ENCODE measurements at regions not wholly inside any gene's neighbourhood (a gene's known extent, or its start where the extent isn't known, plus 50 kb on each side); places are given as distances from the start of the nearest gene placed in this dataset.
"Not testable (repeated sequence)": the region's sequence is repeated elsewhere in the genome, so short reads cannot be mapped to it uniquely, and the experiment has no call there.

DNA sequence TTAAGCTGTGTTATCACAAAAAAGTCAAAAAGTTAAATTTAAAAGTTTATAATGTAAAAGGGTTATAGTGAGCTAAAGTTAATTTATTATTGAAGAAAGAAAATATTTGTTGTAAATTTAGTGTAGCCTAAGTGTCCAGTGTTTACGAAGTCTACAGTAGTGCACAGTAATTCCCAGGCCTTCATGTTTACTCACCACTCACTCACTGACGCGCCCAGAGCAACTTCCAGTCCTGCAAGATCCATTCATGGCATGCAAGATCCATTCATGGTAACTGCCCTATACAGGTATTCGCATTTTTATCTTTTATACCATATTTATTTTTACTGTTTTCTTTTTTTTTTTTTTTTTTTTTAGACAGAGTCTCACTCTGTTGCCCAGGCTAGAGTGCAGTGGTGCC, 69.5 kb downstream of the TPRA1 start:
- no peak for DNase-seq

GRCh38 chr3:127518456-127519081, 72.0 kb downstream of the TPRA1 start:
- no peak for DNase-seq

- no peak for DNase-seq
Observed at GRCh38 chr3:127512256-127512655, 78.3 kb downstream of the TPRA1 start.

DNA sequence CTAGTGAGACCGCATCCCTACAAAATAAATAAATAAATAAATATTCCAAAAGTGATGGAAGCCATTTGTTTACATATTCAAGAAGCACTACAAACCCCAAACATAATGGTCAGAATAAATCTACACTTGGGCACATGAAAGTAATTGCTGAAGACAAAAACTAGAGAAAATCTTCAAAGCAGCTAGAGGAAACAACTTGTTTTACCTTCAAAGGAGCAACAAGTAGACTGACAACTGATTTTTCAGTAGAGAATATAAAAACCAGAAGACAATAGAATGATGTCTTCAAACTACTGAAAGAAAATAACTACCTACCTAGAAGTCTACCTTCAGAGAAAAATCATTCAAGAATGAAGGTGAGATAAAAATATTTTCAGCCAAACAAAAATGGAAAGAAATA, 89.4 kb downstream of the TPRA1 start:
- DNase-seq, result no peak

DNA sequence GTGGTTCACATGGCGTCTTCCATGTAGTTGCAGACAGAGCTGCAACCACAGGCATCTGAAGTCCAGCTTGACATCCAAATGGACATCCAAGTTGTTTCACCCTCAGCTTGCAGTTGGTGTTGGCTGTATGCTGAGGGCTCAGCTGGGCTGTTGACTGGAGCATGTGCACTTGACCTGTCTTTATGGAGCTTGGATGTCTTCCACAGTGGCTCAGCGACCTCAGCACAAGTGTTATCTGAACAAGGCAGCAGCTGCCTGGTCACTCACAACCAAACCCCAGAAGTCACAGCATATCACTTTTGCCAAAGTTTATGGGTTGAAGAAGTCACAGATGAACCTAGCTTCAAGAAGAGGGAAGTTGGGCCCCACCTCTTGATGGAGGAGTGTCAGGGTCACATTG, 92.9 kb downstream of the TPRA1 start:
- no peak for DNase-seq

GRCh38 chr3:127497166-127497565, 93.4 kb downstream of the TPRA1 start:
- DNase-seq, result no peak

GRCh38 chr3:127495821-127496655, 94.5 kb downstream of the TPRA1 start:
- DNase-seq, result no peak

- DNase-seq, result no peak
Observed at GRCh38 chr3:127493924-127494646, 96.4 kb downstream of the TPRA1 start.

- DNase-seq, result no peak
Observed at GRCh38 chr3:127492426-127492825, 98.1 kb downstream of the TPRA1 start.

- DNase-seq, result no peak
Observed at GRCh38 chr3:127491909-127492308, 98.6 kb downstream of the TPRA1 start.

DNA sequence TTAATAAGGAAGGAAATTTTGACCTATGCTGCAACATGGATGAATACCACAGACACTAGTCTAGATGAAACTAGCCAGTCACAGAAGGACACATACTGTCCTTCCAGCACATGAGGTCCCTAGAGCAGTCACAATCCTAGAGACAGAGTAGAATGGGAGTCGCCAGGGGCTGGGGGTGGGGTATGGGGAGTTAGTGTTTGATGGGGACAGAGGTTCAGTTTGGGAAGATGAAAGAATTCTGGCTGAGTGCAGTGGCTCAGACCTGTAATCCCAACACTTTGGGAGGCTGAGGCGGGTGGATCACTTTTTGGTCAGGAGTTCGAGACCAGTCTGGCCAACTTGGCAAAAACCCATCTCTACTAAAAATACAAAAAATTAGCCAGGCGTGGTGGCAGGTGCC, 99.2 kb downstream of the TPRA1 start:
- DNase-seq, result no peak

DNA sequence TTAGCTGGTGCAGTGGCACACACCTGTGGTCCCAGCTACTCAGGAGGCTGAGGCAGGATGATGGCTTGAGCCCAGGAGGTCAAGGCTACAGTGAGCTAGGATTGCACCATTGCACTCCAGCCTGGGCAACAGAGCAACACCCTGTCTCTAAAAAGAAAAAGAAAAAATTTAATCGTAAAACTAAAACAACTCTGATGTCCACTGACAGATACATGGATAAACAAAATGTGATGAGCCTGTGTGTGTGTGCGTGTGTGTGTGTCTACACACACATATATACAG, 99.6 kb downstream of the TPRA1 start:
- not testable (repeated sequence) for DNase-seq

DNA sequence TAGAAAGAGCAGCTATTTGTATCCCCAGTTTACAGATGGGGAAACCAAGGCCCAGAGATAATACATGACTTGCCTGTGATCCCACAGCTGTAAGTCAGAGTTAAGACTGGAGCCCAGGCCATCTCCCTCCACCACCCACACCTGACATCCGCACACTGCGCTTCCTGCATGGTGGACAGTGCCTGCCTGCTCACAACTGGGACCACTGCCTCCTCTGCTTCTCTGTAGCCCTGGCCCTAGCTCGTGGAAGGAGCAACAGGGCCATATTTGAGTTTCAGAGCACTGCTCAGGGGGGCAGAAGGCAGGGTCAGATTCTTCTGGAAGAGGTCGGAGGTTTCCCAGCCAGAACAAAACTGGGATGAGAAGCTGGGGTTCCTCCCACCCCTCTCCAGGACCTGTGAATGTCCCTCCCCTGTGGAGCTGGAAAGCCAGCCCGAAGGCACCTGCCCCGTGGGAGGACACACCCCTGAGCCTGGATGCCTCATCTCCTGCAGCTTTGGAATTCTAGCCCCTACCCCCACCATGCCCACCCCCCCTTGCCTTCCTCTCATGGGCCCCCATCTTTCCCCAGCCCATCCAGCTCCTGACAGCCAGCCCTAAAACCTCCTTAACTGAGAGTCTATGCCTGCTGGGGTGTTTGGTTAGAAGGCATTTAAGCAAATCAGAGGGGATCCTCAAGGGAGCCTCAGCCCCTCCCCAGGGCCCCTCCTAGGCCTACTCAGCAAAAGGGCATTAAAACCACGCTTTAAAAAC, 100.1 kb downstream of the TPRA1 start:
- DNase-seq, result no peak

GRCh38 chr3:127489357-127489756, 101.2 kb downstream of the TPRA1 start:
- no peak for DNase-seq

DNA sequence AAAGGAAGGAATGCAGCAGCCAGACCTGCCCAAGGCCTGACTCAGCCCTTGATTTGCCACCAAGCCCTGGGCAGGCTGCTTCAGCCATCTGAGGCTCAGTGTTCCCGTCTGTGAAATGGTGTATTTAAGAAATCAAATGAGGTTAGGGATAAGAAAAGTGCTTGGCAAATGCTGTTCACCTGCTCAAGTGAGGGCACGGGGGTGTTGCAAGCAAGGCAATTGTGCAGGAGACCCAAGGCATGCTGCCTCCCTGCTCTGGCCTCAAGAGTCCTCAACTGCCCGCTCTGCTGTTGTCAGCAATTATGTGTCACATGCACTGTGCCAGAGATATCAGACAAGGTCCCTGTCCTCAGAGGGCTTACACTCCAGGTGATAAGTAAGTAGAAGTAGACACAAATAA, 101.8 kb downstream of the TPRA1 start:
- no peak for DNase-seq

DNA sequence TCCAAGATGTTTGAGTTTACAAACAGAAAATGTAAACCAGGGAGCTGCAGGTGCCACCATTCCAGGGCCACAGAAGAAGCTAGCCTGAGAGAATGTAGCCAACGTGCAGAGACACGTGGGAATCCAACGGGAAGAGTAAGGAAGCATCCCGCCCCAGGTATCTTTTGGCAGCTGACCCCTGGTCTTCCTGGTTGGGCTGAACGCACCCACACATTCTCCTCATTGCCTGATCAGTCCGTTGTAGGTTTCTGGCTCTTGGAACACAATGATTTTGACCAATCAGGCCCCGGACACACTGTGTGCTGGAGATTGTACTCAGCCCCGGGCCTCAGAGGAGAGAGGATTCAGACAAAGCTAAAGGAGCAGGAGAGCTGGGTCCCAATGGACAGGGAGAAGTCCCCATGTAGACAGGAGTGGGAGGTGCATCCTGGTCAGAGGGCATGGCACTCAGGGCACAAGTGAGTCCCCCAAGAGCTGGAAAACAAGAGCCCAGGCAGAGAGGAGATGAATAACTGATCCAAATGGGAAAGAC, 102.3 kb downstream of the TPRA1 start:
- DNase-seq, result no peak

- no peak for DNase-seq
Observed at GRCh38 chr3:127487196-127487595, 103.3 kb downstream of the TPRA1 start.

DNA sequence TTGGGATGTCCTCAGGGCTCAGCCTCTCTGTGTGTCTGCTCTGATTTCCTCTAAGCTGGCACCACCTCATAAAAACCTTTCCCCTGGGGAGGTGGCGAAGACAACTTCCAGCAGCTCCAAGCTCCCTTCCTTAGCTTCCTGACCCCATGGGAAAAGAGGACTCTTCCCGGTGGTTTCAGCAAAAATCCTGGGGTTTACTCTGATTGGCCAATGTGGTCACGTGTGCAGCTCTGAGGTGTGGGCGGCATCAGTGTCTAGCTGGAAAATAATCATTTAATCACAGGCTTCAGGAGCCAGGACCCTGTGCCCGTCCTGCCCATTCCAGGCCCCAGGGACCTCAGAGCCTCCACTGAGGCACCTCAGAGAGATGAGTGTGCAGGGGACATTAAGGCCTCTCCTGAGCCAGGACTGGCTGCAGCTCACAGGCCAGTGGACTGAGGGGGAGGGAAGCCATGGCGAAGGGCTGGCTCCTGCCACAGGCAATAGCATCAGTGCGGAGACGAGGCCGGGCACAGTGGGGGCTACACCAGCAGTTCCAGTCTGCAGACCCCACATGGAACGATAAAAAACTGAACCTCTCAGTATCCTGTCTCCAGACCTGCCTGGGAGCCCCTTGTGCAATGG, 104.1 kb downstream of the TPRA1 start:
- no peak for DNase-seq

DNA sequence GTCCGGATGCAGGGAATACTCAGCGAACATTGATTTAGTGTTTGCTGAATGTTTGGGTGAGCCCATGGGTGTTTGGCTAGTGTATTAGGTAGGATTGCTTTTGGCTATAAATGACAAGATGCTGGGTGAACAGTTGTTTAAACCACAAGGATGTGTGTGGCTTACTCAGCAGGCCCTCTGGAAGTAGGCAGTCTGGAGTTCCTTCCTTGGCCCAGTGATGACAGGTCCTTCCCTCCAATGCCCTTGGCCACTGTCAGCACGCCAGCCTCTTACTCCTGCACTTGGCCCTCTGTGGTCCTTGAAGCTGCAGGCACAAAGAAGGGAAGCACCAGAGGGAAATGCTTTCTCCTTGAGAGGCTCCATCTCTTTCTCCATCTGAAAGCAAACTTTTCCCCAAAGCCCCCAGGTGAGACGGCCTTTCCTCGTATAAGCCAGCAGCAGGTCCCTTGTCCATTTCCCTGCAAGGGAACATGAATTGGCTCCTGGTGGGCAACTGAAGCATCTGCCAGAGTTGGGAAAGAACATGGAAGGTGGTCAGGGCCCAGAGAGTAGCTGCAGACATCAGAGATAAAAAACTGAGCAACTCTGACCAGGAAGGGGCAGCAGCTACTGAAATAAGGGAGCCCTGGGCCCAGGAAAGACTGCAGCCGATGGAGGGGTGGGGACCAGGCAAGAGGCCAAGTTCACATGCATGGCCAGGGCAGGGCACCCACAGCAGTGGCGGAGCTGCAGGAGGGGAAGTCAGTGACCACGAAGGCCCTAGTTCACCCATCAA, 105.0 kb downstream of the TPRA1 start:
- DNase-seq, result no peak

DNA sequence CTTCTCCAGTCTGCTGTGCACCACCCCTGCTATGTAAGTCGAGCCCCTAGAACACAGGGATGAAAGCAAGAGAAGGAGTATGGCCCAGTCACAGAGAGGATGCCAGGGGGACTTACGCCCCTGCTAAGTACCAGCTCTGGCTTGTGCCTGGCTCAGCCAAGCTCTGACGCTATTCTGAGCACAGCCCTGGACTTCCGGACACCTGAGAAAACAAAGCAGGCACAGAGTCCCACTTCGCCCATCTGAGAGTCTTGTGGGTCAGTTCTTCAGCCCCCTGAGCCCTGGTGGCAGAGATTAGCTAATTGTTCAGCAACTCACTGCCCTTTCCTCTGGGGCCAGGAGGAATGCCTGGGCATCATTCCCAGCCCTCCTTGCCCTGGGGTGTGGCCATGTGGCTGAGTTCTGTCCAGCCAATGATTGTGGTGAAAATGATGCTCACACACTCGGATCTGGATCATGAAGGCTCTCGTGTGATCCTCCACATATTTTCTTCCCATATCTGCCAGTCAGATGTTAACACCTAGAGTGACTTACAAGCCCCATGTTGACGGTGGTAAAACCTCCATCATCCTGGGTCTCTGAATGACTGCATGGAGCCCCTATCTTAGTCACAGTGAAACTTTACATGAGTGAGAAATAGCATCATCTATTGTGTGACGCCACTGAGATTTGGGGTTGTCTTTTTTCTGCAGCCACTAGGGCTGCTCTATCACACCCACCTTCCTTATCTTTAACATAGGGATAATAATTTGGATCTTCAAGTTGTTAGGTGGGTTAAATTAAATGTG, 105.7 kb downstream of the TPRA1 start:
- DNase-seq, result no peak

All from NCI-H1048 (cell line).